HG03060 (cell line): ENCODE measurements at regions not wholly inside any gene's neighbourhood (a gene's known extent, or its start where the extent isn't known, plus 50 kb on each side); places are given as distances from the start of the nearest gene placed in this dataset.

Experiments used
- ATAC-seq: cut with Tn5 transposase; IDR thresholded peaks from one replicate; pipeline ENCODE4 v1.9.1; 2021; ENCODE audit warnings: low read depth, moderate number of reproducible peaks; ENCODE audit not compliant: unreplicated experiment

GRCh38 chr12:59839514-59839913 is 243.7 kb downstream of the SLC16A7 start:
- ATAC-seq: no peak

- no peak for ATAC-seq
Measured at GRCh38 chr12:59843260-59843843, 247.5 kb downstream of the SLC16A7 start.

GRCh38 chr12:59844750-59845149 is 248.9 kb downstream of the SLC16A7 start:
- no peak for ATAC-seq

- no peak for ATAC-seq
Measured at GRCh38 chr12:59845293-59845692, 249.5 kb downstream of the SLC16A7 start.

- ATAC-seq: no peak
Measured at GRCh38 chr12:59847127-59847526, 251.3 kb downstream of the SLC16A7 start.

GRCh38 chr12:59850268-59850667 is 254.4 kb downstream of the SLC16A7 start:
- no peak for ATAC-seq

- ATAC-seq: no peak
Measured at GRCh38 chr12:59858508-59859170, 262.8 kb downstream of the SLC16A7 start.

GRCh38 chr12:59859171-59859510 is 263.3 kb downstream of the SLC16A7 start:
- no peak for ATAC-seq

GRCh38 chr12:59861635-59862034 is 265.8 kb downstream of the SLC16A7 start:
- no peak for ATAC-seq

- ATAC-seq: no peak
Measured at GRCh38 chr12:59867055-59867454, 271.2 kb downstream of the SLC16A7 start.

GRCh38 chr12:59867689-59868088 is 271.9 kb downstream of the SLC16A7 start:
- ATAC-seq: no peak

- ATAC-seq: no peak
Measured at GRCh38 chr12:59871779-59872178, 275.9 kb downstream of the SLC16A7 start.

GRCh38 chr12:59873136-59873535 is 277.3 kb downstream of the SLC16A7 start:
- ATAC-seq: no peak

- ATAC-seq: no peak
Measured at GRCh38 chr12:59874781-59875180, 279.0 kb downstream of the SLC16A7 start.

- no peak for ATAC-seq
Measured at GRCh38 chr12:59886131-59886733, 290.4 kb downstream of the SLC16A7 start.

- no peak for ATAC-seq
Measured at GRCh38 chr12:59887178-59887577, 291.3 kb downstream of the SLC16A7 start.

- no peak for ATAC-seq
Measured at GRCh38 chr12:59890896-59891579, 295.2 kb downstream of the SLC16A7 start.

- ATAC-seq: no peak
Measured at GRCh38 chr12:59895166-59895775, 299.4 kb downstream of the SLC16A7 start.

GRCh38 chr12:59904874-59905521 is 309.2 kb downstream of the SLC16A7 start:
- ATAC-seq: no peak

- no peak for ATAC-seq
Measured at GRCh38 chr12:59911516-59911915, 315.7 kb downstream of the SLC16A7 start.

GRCh38 chr12:59916988-59917387 is 321.2 kb downstream of the SLC16A7 start:
- no peak for ATAC-seq
